Adrenal gland (tissue), 5 donors: ENCODE measurements at regions not wholly inside any gene's neighbourhood (a gene's known extent, or its start where the extent isn't known, plus 50 kb on each side); places are given as distances from the start of the nearest gene placed in this dataset.

Experiments
- CTCF ChIP-seq, 6 experiments: fragments of 450-650 bp in 4 of 6; fragments of 200-600 bp in 2 of 6; sonication (generic) in 1 of 6; IDR thresholded peaks; 1 replicate in 5 of 6; 2 replicates in 1 of 6; pipeline versions ENCODE4 v1.5.1 to v1.8.0; 2016 to 2021; ENCODE audit warnings: antibody characterized with exemption in 6 of 6, mild to moderate bottlenecking in 2 of 6, moderate library complexity in 1 of 6
- POLR2A ChIP-seq, 2 donors: fragments of 450-650 bp; IDR thresholded peaks; one replicate each; pipeline ENCODE4 v1.6.1; 2017; ENCODE audit warnings: antibody characterized with exemption in 2 of 2, mild to moderate bottlenecking in 2 of 2, moderate library complexity in 1 of 2
- donor health status: DM: no; HTN: no; CAD: no.

GRCh38 chr2:129765678-129766351 lies 213.7 kb upstream of the RAB6C start:
- TF ChIP-seq POLR2A (IDR thresholded peaks at IDR 0.05) (no peak), CTCF (IDR thresholded peaks at IDR 0.05) (no peak)
